NCI-H1417 (cell line): ENCODE measurements at regions not wholly inside any gene's neighbourhood (a gene's known extent, or its start where the extent isn't known, plus 50 kb on each side); places are given as distances from the start of the nearest gene placed in this dataset.
"Not testable (repeated sequence)": the region's sequence is repeated elsewhere in the genome, so short reads cannot be mapped to it uniquely, and the experiment has no call there.

Experiments
- DNase-seq, 3 experiments: peaks; one replicate each; lab custom pipeline; 2025; lab: John Stamatoyannopoulos, UW

DNA sequence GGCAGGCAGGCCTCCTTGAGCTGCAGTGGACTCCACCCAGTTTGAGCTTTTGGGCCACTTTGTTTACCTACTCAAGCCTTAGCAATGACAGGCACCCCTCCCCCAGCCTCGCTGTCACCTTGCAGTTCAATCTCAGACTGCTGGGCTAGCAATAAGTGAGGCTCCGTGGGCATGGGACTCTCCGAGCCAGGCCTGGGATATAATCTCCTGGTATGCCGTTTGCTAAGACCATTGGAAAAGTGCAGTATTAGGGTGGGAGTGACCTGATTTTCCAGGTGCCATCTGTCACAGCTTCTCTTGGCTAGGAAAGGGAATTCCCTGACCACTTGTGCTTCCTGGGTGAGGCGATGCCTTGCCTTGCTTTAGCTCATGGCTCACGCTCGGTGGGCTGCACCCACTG is 648.6 kb downstream of the DIPK2A start:
- DNase-seq, result not testable (repeated sequence)

DNA sequence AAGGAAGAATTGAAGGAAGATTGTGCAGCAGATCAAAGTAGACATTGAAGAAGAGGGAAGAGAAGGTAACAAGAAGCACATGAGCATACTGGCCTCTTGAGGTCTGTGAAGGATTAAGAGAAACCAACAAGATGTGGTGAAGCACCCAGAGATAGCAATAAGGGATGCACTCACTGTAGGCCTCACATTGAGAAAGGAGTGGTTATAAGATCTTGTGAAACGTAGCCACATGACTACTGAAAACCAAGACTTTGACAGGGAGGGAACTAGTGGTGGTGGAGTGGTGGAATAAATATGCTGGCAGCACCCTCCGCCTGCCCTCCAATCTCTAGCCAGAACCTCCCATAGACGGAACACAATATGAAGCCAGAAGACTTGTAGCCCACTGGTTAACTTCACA is 651.2 kb downstream of the DIPK2A start:
- DNase-seq, result no peak

DNA sequence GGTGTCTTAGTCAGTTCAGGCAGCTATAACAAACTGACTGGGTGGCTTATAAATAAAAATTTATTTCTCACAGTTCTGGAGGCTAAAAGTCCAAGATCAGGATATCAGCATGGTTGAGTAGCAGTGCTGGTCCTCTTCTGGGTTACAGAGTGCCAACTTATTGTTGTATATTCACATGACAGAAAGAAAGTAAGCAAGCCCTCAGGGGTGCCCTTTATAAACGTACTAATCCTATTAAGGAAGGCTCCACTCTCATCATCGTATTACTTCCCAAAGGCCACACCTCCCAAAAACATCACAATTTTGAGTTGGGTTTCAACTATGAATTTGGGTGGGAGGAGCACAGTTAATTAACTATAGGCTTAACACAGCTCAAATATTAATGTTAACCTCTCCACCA is 653.0 kb downstream of the DIPK2A start:
- no peak for DNase-seq

DNA sequence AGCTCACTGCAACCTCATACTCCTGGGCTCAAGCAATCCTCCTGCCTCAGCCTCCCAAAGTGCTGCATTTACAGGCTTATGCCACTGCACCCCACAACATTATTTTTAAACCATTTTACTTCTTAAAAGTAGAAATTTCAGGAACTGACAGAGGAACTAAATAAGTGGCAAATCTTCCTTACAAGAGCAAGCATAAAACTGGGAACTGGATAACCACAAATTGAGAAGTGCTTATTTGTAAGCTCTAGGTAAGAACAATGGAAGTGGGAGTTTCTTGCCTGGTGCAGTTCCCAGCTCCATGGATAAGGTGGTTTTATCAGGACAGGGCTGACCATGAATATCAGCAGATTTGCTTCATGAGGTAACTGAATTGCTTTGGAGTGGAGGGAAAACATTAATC is 655.2 kb downstream of the DIPK2A start:
- DNase-seq, result no peak

DNA sequence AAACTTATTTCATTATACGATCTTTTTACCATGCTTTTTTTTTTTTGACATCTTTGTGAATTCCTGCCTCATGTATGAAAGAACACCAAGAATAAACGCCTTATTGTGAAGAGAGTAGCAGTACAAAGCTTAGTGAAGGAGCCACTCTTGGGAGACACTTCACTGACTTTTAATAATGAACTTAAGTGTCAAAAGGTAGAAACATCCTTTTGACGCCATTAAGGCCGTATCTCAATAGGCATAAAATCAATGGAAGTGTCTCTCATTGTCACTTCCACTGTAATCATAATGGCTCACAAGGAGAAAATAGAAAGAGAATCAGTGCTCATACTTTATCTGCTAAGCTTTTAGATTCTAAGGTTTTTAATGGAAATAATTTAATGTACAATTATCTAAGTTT is 657.8 kb downstream of the DIPK2A start:
- no peak for DNase-seq

DNA sequence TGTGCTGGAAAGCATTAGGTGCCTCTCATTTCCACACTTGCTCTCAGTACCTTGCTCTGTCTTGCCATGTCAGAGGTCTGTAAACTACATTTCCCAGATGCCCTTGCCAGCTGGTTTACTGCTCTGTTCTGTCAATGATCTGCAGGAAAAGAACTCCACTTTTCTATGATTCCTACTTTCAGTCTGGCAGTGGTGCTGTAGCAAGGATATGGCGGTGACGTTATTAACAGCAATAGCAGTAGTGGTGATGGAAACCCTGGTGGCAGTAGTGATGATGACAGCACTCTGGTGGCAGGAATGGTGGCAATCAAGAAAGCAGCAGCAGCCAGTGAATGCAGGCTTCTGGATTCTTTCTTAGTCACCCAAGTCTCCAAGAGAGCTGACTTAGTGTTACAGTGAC is 665.2 kb downstream of the DIPK2A start:
- DNase-seq, result no peak

DNA sequence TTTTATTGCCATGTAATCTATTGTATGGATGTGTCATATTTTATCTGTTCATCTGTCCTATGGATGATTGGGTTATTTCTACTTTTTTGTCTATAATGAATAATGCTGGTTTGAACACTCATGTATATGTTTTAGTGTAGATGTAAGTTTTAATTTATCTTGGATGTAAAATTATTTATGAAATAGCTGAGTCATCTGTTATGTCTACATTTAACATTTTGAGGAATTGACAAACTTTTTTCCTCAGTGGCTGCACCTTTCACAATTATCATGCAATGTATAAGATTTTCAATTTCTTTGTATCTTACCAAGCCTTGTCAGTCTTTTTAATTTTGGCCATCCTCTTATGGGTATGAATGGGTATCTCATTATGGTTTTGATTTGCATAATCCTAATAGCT is 666.4 kb downstream of the DIPK2A start:
- no peak for DNase-seq

DNA sequence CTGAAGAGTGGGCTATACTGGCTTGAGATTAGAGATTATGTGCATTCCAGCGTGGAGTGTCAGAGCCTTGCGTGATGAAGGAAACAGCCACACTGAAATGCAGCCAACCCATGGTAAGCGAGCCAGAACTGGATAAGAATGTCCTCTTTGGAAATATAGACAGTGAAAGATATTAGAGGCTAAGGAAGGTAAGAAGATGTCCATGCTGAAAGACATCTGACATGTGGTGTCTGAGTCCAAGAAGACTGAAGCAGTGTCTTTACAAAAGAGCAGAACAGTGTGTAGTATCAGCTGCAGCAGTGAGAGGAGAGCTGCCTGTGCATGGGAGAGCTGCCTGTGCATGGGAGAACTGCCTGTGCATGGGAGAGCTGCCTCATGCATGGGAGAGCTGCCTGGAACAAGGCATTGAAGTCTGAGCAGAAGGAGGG is 672.2 kb downstream of the DIPK2A start:
- DNase-seq, result no peak

DNA sequence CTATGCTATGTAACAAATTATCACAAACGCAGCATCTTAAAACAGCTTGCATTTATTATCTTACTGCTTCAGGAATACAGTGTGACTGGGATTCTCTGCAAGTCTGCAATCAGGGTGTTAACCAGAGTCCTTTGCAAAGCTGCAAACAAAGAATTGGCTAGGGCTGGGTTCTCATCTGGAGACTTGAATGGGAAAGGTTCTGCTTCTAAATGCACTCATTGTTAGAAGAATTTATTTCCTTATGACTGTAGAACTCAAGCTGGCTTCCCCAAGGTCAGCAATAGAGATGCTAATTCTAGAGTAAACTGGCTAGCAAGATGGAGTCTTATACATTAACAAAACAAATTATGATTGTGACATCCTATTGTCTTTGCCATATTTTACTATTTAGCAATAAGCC is 673.7 kb downstream of the DIPK2A start:
- no peak for DNase-seq

DNA sequence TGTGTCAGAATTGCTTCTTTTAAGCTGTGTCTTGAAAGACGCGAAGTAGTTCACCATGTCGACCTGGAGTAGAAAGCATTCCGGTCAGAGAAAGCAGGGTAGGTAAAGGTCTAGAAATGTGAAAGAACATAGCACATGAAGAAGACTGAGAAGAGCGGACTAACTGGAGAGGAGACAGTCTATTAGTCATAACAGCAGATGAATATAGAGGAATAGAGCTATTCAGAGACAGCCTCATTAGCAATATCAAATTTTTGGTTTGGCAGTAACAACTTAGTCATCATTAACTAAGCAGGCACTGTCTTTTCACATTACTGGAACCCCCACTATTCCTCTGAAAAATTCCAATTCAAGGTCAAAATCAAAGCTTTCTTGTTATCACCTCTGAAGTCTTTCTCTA is 678.8 kb downstream of the DIPK2A start:
- DNase-seq, result no peak

DNA sequence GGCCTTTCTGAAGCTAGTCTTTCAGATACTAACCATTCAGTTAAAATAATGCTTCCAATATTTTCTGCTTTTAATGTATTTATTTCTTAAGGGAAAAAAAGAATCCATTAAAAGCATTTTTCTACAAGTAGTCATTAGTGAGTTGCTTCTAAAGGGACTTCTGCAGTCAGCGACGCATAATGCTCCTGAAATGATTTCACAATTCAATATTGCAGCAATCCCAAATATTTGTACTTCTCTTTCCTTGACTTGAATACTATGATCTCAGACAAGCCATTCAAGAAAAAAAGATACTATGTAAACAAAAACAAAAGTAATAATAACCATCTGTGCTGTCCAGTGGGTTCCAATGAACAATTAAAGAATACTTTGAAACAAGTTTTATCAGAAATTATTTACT is 681.0 kb downstream of the DIPK2A start:
- DNase-seq, result no peak

DNA sequence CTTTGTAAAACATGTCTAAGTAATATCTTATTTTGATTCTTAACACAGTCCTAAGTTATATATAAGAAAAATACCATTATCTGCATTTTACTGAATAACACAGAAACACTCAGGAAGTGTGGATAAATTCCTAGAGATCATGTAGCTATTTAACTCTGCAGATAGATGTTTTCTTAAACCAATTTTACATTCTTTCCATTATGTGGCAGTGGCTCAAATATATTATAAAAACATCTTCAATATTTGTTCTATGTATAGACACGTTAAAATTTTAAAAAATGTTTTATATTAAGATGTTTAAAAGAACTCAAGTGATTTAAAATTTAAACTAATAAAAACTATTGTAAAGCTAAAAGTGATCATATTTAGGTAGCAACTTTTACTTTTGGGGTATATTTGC is 683.8 kb downstream of the DIPK2A start:
- no peak for DNase-seq

DNA sequence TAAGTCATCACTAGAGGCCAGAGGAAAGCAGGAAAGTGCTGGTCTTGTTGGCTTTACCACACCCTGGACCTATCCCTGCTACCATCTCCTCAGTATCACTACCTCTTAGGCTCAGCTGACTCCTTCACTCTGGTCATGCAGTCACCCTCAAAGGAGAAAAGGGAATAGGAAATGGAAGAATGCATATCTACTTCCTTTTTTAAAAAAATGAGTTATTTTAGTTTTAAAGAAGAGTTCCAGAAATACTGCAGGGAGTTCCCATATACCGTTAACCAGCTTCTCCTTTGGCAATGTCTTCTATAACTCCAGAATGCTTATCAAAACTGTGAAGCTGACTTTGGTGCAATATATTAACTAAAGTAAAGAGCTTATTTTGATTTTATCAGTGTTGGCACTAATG is 688.6 kb downstream of the DIPK2A start:
- DNase-seq, result no peak

DNA sequence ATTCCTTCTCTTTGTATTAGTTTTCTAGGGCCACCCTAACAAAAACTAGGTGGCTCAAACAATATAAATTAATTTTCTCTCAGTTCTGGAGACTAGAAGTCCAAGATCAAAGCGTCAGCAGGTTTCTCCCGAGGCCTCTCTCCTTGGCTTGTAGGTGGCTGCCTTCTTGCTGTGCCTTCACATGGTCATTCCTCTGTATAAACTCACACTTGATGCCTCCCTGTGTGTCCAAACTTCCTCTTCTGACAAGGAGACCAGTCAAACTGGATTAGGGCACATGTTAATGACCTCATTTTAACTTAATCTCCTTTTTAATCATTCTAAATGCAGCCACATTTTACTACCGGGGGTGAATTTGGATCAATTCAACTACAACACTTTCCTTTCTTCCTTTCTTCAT is 691.1 kb downstream of the DIPK2A start:
- no peak for DNase-seq

DNA sequence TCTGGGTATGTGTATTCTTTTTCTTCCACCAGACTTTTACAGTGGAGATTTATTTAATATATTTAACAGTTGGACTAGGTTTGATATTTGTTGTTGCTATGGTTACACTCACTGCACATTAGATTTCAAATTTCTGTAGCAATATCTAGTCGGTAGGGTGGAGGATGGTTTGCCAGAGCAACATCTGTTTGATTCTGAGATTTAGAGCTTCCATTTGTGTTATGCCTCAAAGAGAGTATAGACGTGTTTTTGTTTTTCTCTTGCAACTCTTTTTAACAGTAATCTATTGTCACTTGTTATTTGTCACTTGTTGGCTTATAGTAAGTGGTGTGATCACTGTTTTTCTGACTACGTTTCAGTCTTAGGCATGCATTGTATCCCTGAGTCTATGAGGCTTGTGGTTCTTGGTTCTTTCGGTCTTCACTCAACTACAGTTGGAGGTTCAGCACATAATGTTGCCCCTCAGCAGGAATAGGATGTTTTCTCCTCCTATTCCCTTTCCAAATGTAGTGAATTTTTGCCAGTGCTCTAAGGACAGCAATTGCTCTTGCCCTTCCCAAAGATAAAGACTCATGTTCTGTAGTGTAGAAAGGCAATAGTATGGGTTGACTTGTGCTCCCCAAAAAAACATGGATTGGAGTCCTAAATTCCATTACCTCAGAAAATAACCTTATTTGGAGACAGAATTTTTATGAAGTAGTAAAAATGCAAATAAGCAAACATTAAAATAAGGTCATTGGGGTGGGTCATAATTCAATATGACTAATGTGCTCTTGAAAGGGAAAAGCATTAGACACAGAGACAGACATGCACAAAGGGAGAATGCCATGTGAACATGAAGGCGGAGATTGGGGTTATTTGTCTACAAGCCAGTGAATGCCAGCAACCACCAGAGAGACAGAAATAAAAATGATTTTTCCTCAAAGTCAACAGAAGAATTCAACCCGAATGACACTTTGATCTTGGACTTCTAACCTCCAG is 692.1 kb downstream of the DIPK2A start:
- DNase-seq, result no peak

DNA sequence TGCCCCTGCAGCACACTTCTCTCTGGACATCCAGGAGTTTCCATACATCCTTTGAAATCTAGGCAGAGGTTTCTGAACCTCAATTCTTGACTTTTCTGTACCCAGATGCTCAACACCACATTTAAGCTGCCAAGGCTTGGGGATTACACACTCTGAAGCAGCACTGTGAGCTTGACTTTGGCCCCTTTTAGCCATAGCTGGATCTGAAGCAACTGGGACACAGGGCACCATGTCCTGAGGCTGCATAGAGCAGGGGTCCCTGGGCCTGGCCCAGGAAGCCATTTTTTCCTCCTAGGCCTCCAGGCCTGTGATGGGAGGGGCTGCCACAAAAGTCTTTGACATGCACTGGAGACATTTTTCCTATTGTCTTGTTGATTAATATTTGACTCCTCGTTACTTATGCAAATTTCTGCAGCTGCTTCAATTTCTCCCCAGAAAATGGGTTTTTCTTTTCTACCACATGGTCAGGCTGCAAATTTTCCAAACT is 694.0 kb downstream of the DIPK2A start:
- DNase-seq, result no peak

DNA sequence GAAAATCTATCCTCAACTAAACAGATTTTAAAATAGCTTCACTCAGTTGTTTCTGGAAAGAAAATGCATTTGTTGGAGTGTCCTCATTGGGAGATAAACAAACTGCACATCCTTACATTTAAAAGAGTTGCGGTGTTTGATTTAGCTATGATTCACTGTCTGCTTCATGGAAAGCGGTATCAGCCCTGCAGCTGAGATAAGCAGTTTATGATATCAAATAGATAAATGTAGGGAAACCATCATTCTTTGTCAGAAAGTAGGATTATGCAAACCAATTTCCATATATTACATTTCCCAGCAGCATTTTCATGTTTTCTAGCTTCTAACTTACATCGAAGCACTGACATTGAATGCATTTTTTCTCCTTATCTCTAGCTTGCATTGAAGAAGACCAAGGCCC is 698.9 kb downstream of the DIPK2A start:
- no peak for DNase-seq

DNA sequence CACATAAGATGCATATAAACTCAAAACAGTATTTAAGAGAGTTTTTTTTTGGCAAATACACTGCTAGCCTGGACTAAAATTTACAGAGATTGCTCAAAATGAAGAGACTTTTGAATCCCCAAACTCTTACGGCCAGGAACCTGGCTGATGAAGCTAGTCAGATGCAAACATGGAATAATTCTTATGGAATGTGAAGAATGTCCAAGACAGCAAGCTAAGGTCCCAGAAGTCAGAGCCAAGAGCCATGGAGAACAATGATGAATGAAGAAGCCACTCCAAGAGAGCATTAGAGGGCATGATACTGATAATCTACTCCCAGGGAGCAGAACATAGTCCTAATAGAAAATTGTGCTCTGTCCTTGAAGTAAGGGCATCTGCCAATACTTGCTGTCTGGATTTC is 705.5 kb downstream of the DIPK2A start:
- no peak for DNase-seq

DNA sequence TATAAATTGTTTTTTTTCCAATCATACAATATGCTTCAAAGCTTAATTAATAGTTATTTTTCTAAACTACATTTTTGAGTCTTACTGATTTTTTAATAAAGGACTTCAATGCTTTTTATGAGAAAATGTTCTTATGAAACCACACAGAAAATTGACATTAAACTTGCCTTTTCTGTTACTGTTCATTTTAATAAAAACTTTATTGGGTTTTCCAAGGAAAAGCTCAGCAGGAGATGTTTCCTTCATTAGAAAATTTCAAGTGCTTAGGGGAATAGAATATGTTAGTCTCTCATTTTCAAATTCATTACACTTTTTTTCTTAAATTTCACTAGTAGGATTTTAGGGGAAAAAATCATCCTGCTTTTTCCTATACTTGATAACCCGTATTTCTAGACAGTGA is 711.4 kb downstream of the DIPK2A start:
- DNase-seq, result no peak

DNA sequence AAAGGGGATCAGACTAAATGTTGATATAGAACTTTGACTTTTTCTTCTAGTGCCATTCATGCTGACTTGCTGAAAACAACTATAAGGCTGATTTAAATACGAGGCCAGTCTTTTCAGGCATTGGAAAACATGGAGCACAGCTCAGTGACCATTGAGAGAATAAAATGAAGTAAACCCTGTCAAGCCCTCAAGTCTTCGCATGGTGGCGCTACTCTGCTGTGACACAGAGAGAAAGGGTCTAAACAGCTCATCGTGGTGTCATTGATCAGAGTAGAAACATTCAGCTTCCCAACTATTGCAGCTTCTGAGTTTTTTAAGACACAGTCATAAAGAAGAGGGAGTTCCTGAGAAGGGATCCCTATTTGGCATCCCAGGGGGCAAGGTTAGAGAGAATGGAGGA is 716.2 kb downstream of the DIPK2A start:
- DNase-seq, result no peak

DNA sequence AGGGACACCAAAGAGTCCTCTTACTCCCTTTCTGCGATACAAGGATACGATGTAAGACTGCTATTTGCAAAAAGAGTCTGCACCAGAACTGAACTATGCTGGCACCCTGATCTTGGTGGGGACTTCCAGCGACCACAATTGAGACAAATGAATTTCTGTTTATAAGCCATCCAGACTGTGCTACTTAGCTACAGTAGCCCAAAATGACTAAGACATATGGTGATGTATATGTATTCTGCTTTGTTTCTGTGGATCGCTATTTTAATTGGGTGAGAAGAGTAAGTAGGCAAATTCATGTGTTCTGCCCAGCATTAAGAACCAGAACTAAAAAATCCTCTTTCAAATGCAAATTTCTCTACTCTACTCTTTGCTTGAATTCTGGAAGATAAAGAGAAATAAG is 720.9 kb downstream of the DIPK2A start:
- DNase-seq, result no peak

DNA sequence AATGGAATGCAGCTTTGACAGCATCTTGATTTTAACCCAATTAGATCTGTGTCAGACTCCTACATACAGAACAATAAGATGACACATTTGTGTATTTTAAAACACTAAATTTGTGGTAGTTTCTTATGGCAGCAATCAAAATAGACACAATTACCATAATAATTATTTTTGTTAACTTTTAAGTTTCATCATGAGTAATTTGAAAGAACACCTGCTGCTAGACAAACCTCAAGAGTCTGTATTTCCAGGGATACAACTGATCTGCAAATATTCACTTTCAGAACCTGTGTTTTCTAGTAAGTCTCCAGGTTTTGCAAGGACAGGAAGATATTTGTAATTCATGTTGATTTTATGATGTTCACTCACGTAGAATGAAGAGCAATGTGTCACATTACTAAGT is 736.8 kb downstream of the DIPK2A start:
- peak in 1 of 3 experiments; percentile 68 for DNase-seq

DNA sequence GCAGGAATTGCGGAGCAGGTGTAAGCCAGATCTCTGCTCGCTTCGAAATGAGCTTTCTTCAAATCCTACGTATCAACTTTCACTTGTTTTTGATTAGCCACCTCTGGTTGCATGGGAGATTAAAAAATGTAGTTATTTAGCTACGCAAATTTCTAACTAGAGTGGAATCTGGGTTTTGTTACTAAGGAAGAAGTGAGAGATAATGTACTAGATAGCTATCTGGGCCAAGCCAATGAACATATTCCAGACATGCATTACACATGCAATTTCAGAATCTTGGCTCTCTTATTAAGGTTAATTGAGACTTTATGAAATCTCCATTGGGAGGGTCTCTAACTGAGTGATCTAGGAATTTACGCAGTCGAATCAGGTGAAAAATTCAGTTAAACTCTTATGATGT is 765.7 kb downstream of the DIPK2A start:
- DNase-seq, result no peak

DNA sequence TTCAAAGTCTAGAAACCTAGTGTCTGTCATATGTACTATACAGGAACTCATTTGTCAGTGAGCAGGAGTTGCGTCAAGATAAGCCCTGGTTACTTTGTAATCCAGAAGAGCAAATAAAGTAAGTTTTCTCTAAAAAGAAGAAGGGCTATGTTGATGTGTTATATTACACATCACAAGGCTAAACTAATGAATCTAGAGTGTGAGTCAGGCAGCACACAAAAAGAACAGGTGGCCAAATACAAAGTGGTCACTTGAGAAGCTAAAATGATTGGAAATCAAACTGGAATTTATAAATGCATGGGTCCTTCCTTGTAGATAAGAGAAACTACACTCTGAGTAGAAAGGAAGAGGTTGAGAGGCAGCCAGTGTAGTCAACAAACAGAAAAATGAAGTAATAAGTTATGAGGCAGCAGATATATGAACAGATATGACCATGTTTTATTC is 771.6 kb downstream of the DIPK2A start:
- DNase-seq, result no peak
